HCT116 (cell line): ENCODE measurements at regions not wholly inside any gene's neighbourhood (a gene's known extent, or its start where the extent isn't known, plus 50 kb on each side); places are given as distances from the start of the nearest gene placed in this dataset.

ENCODE experiments used
- ATAC-seq: fragments of 200-7000 bp; cut with Tn5 transposase; 2 replicates; pipeline ENCODE4 v1.9.1; 2020; ENCODE audit warnings: mild to moderate bottlenecking, moderate library complexity
- BruUV-seq: library from RNA; stranded (reverse); fragments of 400-500 nt; replicated peaks from 2 replicates; lab custom pipeline; 2021; lab: Mats Ljungman, UMichigan
- CTCF ChIA-PET: fragments of 300-600 bp; sonication (Branson Sonifier 250); formaldehyde crosslinking; loops from one replicate; lab custom pipeline; 2021; ENCODE audit warnings: antibody characterized with exemption; lab: Charles Lee
- POLR2A ChIA-PET: fragments of 300-600, 350-600 bp; sonication (Branson Sonifier 250); formaldehyde crosslinking; loops from one replicate; lab custom pipeline; 2021; ENCODE audit warnings: antibody characterized with exemption; lab: Charles Lee
- RAD21 ChIA-PET, 2 experiments: fragments of 300-600 bp; sonication (Branson Sonifier 250); formaldehyde crosslinking; loops; one replicate each; lab custom pipeline; 2023; ENCODE audit warnings: low total read pairs in 2 of 2; ENCODE audit not compliant: uncharacterized antibody in 2 of 2, unreplicated experiment in 2 of 2, low non-redundant PET in 1 of 2; lab: Charles Lee
- DNase-seq: peaks from one replicate; pipeline ENCODE4 v3.0.0-alpha.2; 2010; ENCODE audit warnings: low read depth, low spot score
- H2AFZ ChIP-seq: fragments of 200-600 bp; shearing (Covaris generic), sonication (generic); 2 replicates; pipeline ENCODE4 v1.6.1; 2017; ENCODE audit warnings: low read depth, mixed run types, mixed read lengths, antibody characterized with exemption, low read length; ENCODE audit not compliant: poor library complexity, severe bottlenecking
- H3K27ac ChIP-seq: 2 replicates; pipeline ENCODE4 v1.5.1; 2012; ENCODE audit warnings: low read depth, low read length
- H3K27me3 ChIP-seq: fragments of 200-600 bp; sonication (generic); 2 replicates; pipeline ENCODE4 v1.6.1; 2016; ENCODE audit warnings: mixed run types, low read length, mixed read lengths; ENCODE audit not compliant: insufficient read depth
- H3K36me3 ChIP-seq, 2 experiments: fragments of 200-500 bp in 1 of 2; fragments of 200-600 bp in 1 of 2; sonication (Bioruptor generic) in 1 of 2; sonication (generic) in 1 of 2; 2 replicates each; pipeline versions ENCODE4 v1.5.1 to v1.6.1; 2014 to 2016; ENCODE audit warnings: low read length in 2 of 2, inconsistent platforms in 1 of 2, mixed read lengths in 1 of 2, mixed run types in 1 of 2; ENCODE audit not compliant: insufficient read depth in 2 of 2, control insufficient read depth in 1 of 2
- H3K4me1 ChIP-seq, 2 experiments: fragments of 200-600 bp in 1 of 2; sonication (generic) in 1 of 2; 2 replicates each; pipeline versions ENCODE4 v1.5.1 to v1.6.1; 2012 to 2017; ENCODE audit warnings: low read length in 2 of 2, inconsistent platforms in 1 of 2, mild to moderate bottlenecking in 1 of 2, mixed read lengths in 1 of 2, mixed run types in 1 of 2, moderate library complexity in 1 of 2; ENCODE audit not compliant: insufficient read depth in 2 of 2, control insufficient read depth in 1 of 2
- H3K4me2 ChIP-seq: fragments of 200-600 bp; sonication (generic); 2 replicates; pipeline ENCODE4 v1.6.1; 2017; ENCODE audit warnings: mixed run types, low read length, mixed read lengths
- H3K4me3 ChIP-seq, 2 experiments: fragments of 200-600 bp in 1 of 2; sonication (generic) in 1 of 2; replicated peaks in 1 of 2; 2 replicates each; pipeline ENCODE4 v1.5.1; 2011 to 2016; ENCODE audit warnings: low read length in 2 of 2, control low read depth in 1 of 2, low read depth in 1 of 2, mild to moderate bottlenecking in 1 of 2, mixed read lengths in 1 of 2, mixed run types in 1 of 2
- H3K79me2 ChIP-seq: fragments of 200-600 bp; sonication (generic); 2 replicates; pipeline ENCODE4 v1.6.1; 2017; ENCODE audit warnings: mild to moderate bottlenecking, mixed run types, low read length, moderate library complexity, mixed read lengths; ENCODE audit not compliant: insufficient read depth
- H3K9ac ChIP-seq: fragments of 200-600 bp; sonication (generic); 2 replicates; pipeline ENCODE4 v1.6.1; 2016; ENCODE audit warnings: low read length, mixed read lengths
- H3K9me2 ChIP-seq: fragments of 200-600 bp; sonication (generic), shearing (Covaris generic); 2 replicates; pipeline ENCODE4 v1.6.1; 2017; ENCODE audit warnings: mixed run types, mild to moderate bottlenecking, moderate library complexity; ENCODE audit not compliant: insufficient read depth
- H3K9me3 ChIP-seq, 2 experiments: fragments of 200-500 bp in 1 of 2; fragments of 200-600 bp in 1 of 2; sonication (Bioruptor generic) in 1 of 2; sonication (generic) in 1 of 2; 2 replicates each; pipeline ENCODE4 v1.6.1; 2014 to 2017; ENCODE audit warnings: low read length in 2 of 2, mixed read lengths in 2 of 2, inconsistent platforms in 1 of 2, low read depth in 1 of 2, mild to moderate bottlenecking in 1 of 2, mixed run types in 1 of 2, moderate library complexity in 1 of 2; ENCODE audit not compliant: control insufficient read depth in 1 of 2, insufficient read depth in 1 of 2
- H4K20me1 ChIP-seq: fragments of 200-600 bp; sonication (generic), shearing (Covaris generic); 2 replicates; pipeline ENCODE4 v1.6.1; 2017; ENCODE audit warnings: mixed run types, mild to moderate bottlenecking, moderate library complexity; ENCODE audit not compliant: insufficient read depth
- CEBPB ChIP-seq: IDR thresholded peaks from 2 replicates; pipeline ENCODE4 v1.6.1; 2012; ENCODE audit warnings: low read depth
- EZH2phosphoT487 ChIP-seq: fragments of 200-600 bp; IDR thresholded peaks from 2 replicates; pipeline ENCODE4 v1.6.1; 2018; ENCODE audit warnings: antibody characterized with exemption, borderline replicate concordance
- JUND ChIP-seq: IDR thresholded peaks from 2 replicates; pipeline ENCODE4 v1.6.1; 2012
- RAD21 ChIP-seq: IDR thresholded peaks from 2 replicates; pipeline ENCODE4 v1.6.1; 2012; ENCODE audit warnings: low read depth, mild to moderate bottlenecking
- SIN3A ChIP-seq: IDR thresholded peaks from 2 replicates; pipeline ENCODE4 v1.6.1; 2012; ENCODE audit warnings: low read depth
- SP1 ChIP-seq: IDR thresholded peaks from 2 replicates; pipeline ENCODE4 v1.6.1; 2012; ENCODE audit warnings: low read depth
- SRF ChIP-seq: IDR thresholded peaks from 2 replicates; pipeline ENCODE4 v1.6.1; 2012; ENCODE audit warnings: low read depth
- TCF7L2 ChIP-seq: IDR thresholded peaks from 2 replicates; pipeline ENCODE4 v1.7.0; 2011; ENCODE audit warnings: borderline replicate concordance, inconsistent platforms; ENCODE audit not compliant: insufficient read depth, insufficient read length; ENCODE audit errors: extremely low read depth
- YY1 ChIP-seq: IDR thresholded peaks from 2 replicates; pipeline ENCODE4 v1.6.1; 2011; ENCODE audit warnings: low read length, low read depth, moderate library complexity, mild to moderate bottlenecking; ENCODE audit not compliant: insufficient replicate concordance; ENCODE audit errors: extremely low read depth
- ZFX ChIP-seq: fragments of 450-650 bp; IDR thresholded peaks from 2 replicates; pipeline ENCODE4 v1.6.1; 2017
- intact Hi-C: fragments of 100-400 bp; cut with micrococcal nuclease; formaldehyde crosslinking; loops from 2 replicates; pipeline ENCODE4 v1.10.0; 2022
- TF ChIP-seq, protein P1 (sequence below): IDR thresholded peaks from 2 replicates; pipeline ENCODE4 v1.6.1; 2012; ENCODE audit warnings: low read depth
- TF ChIP-seq, protein P2 (sequence below): IDR thresholded peaks from 2 replicates; pipeline ENCODE4 v1.6.1; 2012
- TF ChIP-seq, protein P3 (sequence below): IDR thresholded peaks from 2 replicates; pipeline ENCODE4 v1.6.1; 2012

DNA sequence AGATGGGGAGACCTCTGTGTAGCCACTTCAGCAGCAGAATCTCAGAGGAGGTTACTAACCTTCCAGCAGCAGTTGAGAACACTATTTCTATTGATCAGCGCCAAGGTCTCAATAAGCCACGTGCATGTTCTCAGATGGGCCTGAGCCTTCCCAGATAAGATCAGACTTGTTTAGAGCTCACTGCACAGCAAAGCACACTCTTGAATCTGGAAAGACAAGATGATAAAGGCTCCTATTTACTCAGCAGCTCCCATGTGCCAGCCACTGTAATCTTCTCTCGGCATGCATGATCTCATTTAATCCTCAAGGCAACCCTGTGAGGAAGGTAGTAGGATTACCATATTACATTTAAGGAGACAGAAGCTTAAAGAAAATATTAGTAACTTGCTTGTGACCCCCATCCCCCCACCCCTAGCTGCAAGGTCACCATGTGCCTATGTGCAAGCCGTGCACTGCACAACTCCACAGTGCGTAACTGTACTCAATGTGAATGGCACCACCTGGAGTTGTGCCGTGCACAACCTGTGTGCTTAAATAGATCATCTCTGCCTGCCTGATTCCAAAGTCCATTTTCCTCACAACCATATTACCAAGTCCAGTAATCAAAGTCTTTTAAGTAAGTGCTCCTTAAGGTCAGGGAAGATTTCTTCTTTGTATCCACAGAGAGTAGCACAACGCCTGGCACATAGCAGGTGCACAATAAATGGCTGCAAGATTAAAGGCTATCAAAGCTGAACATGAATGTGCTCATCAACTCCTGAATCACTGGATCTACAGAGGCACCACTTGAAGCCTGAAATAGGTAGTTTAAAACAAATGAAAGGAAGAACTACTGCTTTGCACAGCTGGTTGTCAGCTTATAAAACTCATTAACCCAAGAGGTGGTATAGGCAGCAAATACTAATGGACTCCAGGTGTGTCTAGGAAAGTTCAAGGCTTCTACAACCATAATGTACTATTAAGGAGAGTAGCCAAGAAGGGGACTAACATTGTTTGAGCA is 293.8 kb downstream of the BUD13 start:
- DNase-seq (no peak), ATAC-seq (no peak)
- no peaks in the 10 kb centered on the region for H4K20me1 ChIP-seq
- no peaks in the 10 kb centered on the region for H3K9me3 ChIP-seq
- ChIA-PET POLR2A (no interaction called here), RAD21 (no interaction called here), CTCF (interaction anchor here (1.2 kb wide), 1 partner anchor 21 kb away, joined by 3 read pairs; no protein-coding TSS in a partner anchor)
- no peaks in the 10 kb centered on the region for H3K36me3 ChIP-seq
- H3K4me2 ChIP-seq, result no peak overlapping the region
- H3K4me3 ChIP-seq, result no peak overlapping the region
- TF ChIP-seq JUND (no peak), SIN3A (no peak), CEBPB (no peak), TCF7L2 (no peak), YY1 (no peak), RAD21 (no peak), ZFX (no peak), SP1 (no peak), EZH2phosphoT487 (no peak), SRF (no peak)
- TF ChIP-seq, protein P1, sequence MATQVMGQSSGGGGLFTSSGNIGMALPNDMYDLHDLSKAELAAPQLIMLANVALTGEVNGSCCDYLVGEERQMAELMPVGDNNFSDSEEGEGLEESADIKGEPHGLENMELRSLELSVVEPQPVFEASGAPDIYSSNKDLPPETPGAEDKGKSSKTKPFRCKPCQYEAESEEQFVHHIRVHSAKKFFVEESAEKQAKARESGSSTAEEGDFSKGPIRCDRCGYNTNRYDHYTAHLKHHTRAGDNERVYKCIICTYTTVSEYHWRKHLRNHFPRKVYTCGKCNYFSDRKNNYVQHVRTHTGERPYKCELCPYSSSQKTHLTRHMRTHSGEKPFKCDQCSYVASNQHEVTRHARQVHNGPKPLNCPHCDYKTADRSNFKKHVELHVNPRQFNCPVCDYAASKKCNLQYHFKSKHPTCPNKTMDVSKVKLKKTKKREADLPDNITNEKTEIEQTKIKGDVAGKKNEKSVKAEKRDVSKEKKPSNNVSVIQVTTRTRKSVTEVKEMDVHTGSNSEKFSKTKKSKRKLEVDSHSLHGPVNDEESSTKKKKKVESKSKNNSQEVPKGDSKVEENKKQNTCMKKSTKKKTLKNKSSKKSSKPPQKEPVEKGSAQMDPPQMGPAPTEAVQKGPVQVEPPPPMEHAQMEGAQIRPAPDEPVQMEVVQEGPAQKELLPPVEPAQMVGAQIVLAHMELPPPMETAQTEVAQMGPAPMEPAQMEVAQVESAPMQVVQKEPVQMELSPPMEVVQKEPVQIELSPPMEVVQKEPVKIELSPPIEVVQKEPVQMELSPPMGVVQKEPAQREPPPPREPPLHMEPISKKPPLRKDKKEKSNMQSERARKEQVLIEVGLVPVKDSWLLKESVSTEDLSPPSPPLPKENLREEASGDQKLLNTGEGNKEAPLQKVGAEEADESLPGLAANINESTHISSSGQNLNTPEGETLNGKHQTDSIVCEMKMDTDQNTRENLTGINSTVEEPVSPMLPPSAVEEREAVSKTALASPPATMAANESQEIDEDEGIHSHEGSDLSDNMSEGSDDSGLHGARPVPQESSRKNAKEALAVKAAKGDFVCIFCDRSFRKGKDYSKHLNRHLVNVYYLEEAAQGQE, result no peak
- TF ChIP-seq, protein P2, sequence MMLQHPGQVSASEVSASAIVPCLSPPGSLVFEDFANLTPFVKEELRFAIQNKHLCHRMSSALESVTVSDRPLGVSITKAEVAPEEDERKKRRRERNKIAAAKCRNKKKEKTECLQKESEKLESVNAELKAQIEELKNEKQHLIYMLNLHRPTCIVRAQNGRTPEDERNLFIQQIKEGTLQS, result no peak
- TF ChIP-seq, protein P3, sequence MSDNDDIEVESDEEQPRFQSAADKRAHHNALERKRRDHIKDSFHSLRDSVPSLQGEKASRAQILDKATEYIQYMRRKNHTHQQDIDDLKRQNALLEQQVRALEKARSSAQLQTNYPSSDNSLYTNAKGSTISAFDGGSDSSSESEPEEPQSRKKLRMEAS, result no peak
- intact Hi-C loops, result no loop called here
- peaks cover 34% of the 10 kb centered on the region for H3K27me3 ChIP-seq
- no peaks in the 10 kb centered on the region for H3K4me1 ChIP-seq
- no TSS peak for BruUV-seq
- no peaks in the 10 kb centered on the region for H3K9me2 ChIP-seq
- H2AFZ ChIP-seq, result no peak overlapping the region
- H3K9ac ChIP-seq, result no peak overlapping the region
- H3K27ac ChIP-seq, result no peak overlapping the region
- H3K79me2 ChIP-seq, result no peaks in the 10 kb centered on the region
